Peyer's patch (tissue), 4 donors: ENCODE measurements at regions not wholly inside any gene's neighbourhood (a gene's known extent, or its start where the extent isn't known, plus 50 kb on each side); places are given as distances from the start of the nearest gene placed in this dataset.

Experiments
- DNase-seq, 3 donors: peaks; one replicate each; pipeline ENCODE4 v3.0.0-alpha.2; 2017 to 2019
- H3K27ac ChIP-seq, 4 donors: fragments of 200-600 bp; sonication (generic); one replicate each; pipeline ENCODE4 v1.5.1; 2016 to 2019
- H3K27me3 ChIP-seq, 2 donors: fragments of 200-600 bp; sonication (generic); one replicate each; pipeline ENCODE4 v1.5.1; 2019
- H3K36me3 ChIP-seq, 3 donors: fragments of 200-600 bp; sonication (generic); one replicate each; pipeline ENCODE4 v1.5.1; 2016 to 2019
- H3K4me1 ChIP-seq, 4 donors: fragments of 200-600 bp; sonication (generic); one replicate each; pipeline ENCODE4 v1.5.1; 2016 to 2019
- H3K4me3 ChIP-seq, 4 donors: fragments of 200-600 bp; sonication (generic); 1 replicate in 3 of 4; 2 replicates in 1 of 4; pipeline ENCODE4 v1.5.1; 2016 to 2019; ENCODE audit warnings: mild to moderate bottlenecking in 1 of 4
- H3K9me3 ChIP-seq, 4 donors: fragments of 200-600 bp; sonication (generic); one replicate each; pipeline ENCODE4 v1.5.1; 2016 to 2019; ENCODE audit warnings: mild to moderate bottlenecking in 1 of 4
- POLR2A ChIP-seq, 2 donors: fragments of 450-650 bp; IDR thresholded peaks; one replicate each; pipeline ENCODE4 v1.5.1; 2017; ENCODE audit warnings: antibody characterized with exemption in 2 of 2, mild to moderate bottlenecking in 2 of 2, moderate library complexity in 2 of 2
- TF ChIP-seq, protein P1 (sequence below), 6 experiments: fragments of 450-650 bp in 4 of 6; fragments of 200-600 bp in 2 of 6; sonication (generic) in 1 of 6; IDR thresholded peaks; one replicate each; pipeline ENCODE4 v1.5.1; 2017 to 2019; ENCODE audit warnings: antibody characterized with exemption in 6 of 6, mild to moderate bottlenecking in 3 of 6, moderate library complexity in 1 of 6

DNA sequence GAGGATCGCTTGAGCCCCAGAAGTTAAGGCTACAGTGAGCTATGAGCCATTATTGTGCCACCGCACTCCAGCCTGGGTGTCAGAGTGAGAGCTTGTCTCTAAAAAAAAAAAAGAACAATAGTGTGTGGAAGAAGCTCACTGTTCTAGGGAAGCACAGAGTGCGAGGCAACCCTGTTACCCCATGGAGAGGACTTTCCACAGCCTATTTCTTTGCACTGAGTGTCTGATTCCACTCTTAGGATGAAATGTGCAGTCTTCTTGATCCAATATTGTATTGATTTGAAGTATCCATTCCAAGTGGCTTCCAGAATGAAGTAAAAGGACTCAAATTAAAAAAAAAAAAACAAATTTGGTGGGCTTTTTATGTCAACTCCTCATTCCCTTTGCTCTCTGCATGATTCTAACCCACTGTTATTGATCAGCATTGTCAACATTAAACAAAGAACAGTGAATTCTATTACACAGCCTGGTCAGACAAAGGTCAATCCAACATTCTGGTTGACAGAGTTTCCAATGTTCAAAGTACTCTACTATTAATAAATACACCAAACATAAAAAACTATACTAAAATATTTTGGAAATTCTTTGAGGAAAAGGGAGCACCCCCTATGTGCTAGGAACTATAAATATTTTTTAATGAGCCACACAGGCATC is 150.2 kb upstream of the PTPRG start:
- Histone ChIP-seq H3K4me3 (no peak overlapping the region), H3K27ac (no peak overlapping the region), H3K4me1 (no peaks in the 10 kb centered on the region), H3K27me3 (no peaks in the 10 kb centered on the region), H3K9me3 (no peaks in the 10 kb centered on the region), H3K36me3 (no peaks in the 10 kb centered on the region)
- no peak for TF ChIP-seq POLR2A (IDR thresholded peaks at IDR 0.05)
- TF ChIP-seq, protein P1, sequence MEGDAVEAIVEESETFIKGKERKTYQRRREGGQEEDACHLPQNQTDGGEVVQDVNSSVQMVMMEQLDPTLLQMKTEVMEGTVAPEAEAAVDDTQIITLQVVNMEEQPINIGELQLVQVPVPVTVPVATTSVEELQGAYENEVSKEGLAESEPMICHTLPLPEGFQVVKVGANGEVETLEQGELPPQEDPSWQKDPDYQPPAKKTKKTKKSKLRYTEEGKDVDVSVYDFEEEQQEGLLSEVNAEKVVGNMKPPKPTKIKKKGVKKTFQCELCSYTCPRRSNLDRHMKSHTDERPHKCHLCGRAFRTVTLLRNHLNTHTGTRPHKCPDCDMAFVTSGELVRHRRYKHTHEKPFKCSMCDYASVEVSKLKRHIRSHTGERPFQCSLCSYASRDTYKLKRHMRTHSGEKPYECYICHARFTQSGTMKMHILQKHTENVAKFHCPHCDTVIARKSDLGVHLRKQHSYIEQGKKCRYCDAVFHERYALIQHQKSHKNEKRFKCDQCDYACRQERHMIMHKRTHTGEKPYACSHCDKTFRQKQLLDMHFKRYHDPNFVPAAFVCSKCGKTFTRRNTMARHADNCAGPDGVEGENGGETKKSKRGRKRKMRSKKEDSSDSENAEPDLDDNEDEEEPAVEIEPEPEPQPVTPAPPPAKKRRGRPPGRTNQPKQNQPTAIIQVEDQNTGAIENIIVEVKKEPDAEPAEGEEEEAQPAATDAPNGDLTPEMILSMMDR (IDR thresholded peaks at IDR 0.05), result no peak
- DNase-seq, result no peak

DNA sequence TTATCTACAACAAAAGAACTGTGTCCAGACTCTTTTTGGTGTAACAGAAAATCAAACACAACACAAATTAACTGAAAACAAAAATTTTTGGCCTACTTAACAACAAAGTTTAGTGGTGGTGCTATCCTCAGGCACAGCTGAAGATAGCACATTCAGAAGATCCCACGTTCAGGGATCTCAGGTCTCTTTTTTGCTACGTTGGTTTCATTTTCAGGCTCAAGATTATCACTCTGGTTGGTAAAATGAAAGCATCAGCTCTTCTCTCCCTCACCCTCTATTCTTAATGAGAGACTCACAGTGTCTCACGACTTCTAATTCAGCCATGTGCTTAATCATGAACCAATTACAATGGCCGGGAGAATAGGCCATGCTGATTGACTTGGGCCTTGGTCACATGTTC is 146.9 kb upstream of the PTPRG start:
- TF ChIP-seq POLR2A (IDR thresholded peaks at IDR 0.05), result no peak
- TF ChIP-seq, protein P1 (IDR thresholded peaks at IDR 0.05), result no peak
- Histone ChIP-seq H3K4me3 (no peak overlapping the region), H3K27ac (no peak overlapping the region), H3K4me1 (no peaks in the 10 kb centered on the region), H3K36me3 (no peaks in the 10 kb centered on the region), H3K9me3 (no peaks in the 10 kb centered on the region), H3K27me3 (no peaks in the 10 kb centered on the region)
- DNase-seq, result no peak

DNA sequence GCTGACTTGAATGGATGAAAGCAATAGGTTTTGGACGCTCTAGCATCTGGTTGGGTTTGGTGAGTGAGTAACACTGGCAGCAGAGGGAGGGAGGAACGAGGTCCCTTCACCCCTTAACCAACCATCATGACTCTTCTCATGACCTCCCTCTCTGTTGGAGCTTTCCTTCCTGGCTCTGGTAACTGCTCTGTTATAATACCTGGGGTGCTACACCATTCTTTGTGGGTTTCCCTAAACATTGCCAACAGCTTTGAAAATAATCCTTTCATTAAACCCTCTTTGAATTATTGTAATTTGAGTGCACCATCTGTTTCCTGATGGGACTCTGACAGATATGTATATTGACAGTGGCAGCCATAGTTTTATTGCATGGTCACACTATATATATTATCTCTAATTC is 146.2 kb upstream of the PTPRG start:
- no peaks in the 10 kb centered on the region for H3K36me3 ChIP-seq
- DNase-seq, result no peak
- no peak overlapping the region for H3K4me3 ChIP-seq
- H3K4me1 ChIP-seq, result no peaks in the 10 kb centered on the region
- no peaks in the 10 kb centered on the region for H3K27me3 ChIP-seq
- H3K27ac ChIP-seq, result no peak overlapping the region
- TF ChIP-seq POLR2A (IDR thresholded peaks at IDR 0.05), result no peak
- TF ChIP-seq, protein P1 (IDR thresholded peaks at IDR 0.05), result no peak
- H3K9me3 ChIP-seq, result no peaks in the 10 kb centered on the region

DNA sequence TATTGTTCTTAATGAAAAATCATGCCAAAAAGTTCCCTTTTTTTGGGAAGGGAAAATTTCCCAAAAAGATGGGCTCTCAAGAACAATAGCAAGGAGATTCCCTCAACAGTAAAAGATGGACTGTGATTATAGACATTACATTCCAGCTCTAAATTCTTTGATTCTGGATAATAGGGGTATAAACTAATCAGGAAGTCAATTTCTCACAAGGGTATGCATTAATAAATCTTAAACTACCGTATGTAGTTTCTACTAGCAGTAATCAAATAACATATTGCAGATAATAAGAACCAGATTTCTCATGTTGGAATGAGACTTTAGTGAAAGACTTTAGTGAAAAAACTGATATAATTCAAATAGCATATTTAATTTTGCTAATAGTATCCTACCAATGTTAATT is 144.8 kb upstream of the PTPRG start:
- no peaks in the 10 kb centered on the region for H3K36me3 ChIP-seq
- no peak overlapping the region for H3K4me3 ChIP-seq
- TF ChIP-seq POLR2A (IDR thresholded peaks at IDR 0.05), result no peak
- TF ChIP-seq, protein P1 (IDR thresholded peaks at IDR 0.05), result no peak
- H3K27ac ChIP-seq, result no peak overlapping the region
- DNase-seq, result no peak
- no peaks in the 10 kb centered on the region for H3K9me3 ChIP-seq
- no peaks in the 10 kb centered on the region for H3K4me1 ChIP-seq
- no peaks in the 10 kb centered on the region for H3K27me3 ChIP-seq

DNA sequence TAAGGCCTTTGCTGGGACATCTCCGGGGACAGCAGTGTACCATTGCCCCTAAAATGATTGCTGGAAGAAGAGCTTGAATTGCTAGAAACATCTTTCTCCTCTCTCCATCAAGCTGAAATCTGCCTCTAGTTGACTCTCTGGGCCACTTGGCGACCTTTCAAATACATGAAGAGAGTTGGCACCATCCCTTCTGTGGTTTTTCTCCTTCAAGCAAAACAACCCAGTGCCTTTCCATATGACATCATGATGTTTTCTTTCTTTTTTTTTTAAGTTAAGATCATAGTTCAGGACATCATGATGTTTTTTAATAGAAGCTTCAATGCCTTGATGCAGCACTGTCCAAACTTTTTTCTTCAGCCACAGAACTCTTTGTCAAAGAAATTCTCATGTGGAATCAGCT is 144.0 kb upstream of the PTPRG start:
- DNase-seq, result no peak
- H3K27me3 ChIP-seq, result no peaks in the 10 kb centered on the region
- H3K4me1 ChIP-seq, result no peaks in the 10 kb centered on the region
- H3K4me3 ChIP-seq, result no peak overlapping the region
- TF ChIP-seq, protein P1 (IDR thresholded peaks at IDR 0.05), result no peak
- no peak for TF ChIP-seq POLR2A (IDR thresholded peaks at IDR 0.05)
- no peak overlapping the region for H3K27ac ChIP-seq
- H3K9me3 ChIP-seq, result no peaks in the 10 kb centered on the region
- no peaks in the 10 kb centered on the region for H3K36me3 ChIP-seq
